BLaER1 treated with 17β-estradiol and CSF1 and Interleukin-3, amounts not matched to agents 10 nM and 100 nM (cell line): ENCODE measurements at regions not wholly inside any gene's neighbourhood (a gene's known extent, or its start where the extent isn't known, plus 50 kb on each side); places are given as distances from the start of the nearest gene placed in this dataset.
A peak's percentile ranks its signal among the peaks of the same experiment; 100 is the strongest.

Experiments used
- H3K27ac ChIP-seq, 11 experiments: shearing (Covaris generic); formaldehyde crosslinking; 2 replicates each; pipeline ENCODE4 v1.8.1; 2022
- H3K27me3 ChIP-seq, 11 experiments: shearing (Covaris generic); formaldehyde crosslinking; 2 replicates each; pipeline ENCODE4 v1.8.1; 2022
- H3K36me3 ChIP-seq, 11 experiments: shearing (Covaris generic); formaldehyde crosslinking; 2 replicates each; pipeline ENCODE4 v1.8.1; 2022
- H3K4me1 ChIP-seq, 10 experiments: shearing (Covaris generic); formaldehyde crosslinking; 2 replicates each; pipeline ENCODE4 v1.8.1; 2022
- H3K4me2 ChIP-seq, 11 experiments: shearing (Covaris generic); formaldehyde crosslinking; 2 replicates each; pipeline ENCODE4 v1.8.1; 2022
- H3K4me3 ChIP-seq, 10 experiments: shearing (Covaris generic); formaldehyde crosslinking; 2 replicates each; pipeline ENCODE4 v1.8.1; 2022
- H3K9ac ChIP-seq, 11 experiments: shearing (Covaris generic); formaldehyde crosslinking; 2 replicates each; pipeline ENCODE4 v1.8.1; 2022
- H3K9me3 ChIP-seq, 11 experiments: shearing (Covaris generic); formaldehyde crosslinking; replicated peaks in 1 of 11; 2 replicates each; pipeline ENCODE4 v1.8.1; 2022
- H4K20me1 ChIP-seq, 11 experiments: shearing (Covaris generic); formaldehyde crosslinking; 2 replicates each; pipeline ENCODE4 v1.8.1; 2022
- Cebpa-rat ChIP-seq, 11 experiments: shearing (Covaris generic); IDR thresholded peaks; 2 replicates each; pipeline ENCODE4 v1.8.1; 2022

DNA sequence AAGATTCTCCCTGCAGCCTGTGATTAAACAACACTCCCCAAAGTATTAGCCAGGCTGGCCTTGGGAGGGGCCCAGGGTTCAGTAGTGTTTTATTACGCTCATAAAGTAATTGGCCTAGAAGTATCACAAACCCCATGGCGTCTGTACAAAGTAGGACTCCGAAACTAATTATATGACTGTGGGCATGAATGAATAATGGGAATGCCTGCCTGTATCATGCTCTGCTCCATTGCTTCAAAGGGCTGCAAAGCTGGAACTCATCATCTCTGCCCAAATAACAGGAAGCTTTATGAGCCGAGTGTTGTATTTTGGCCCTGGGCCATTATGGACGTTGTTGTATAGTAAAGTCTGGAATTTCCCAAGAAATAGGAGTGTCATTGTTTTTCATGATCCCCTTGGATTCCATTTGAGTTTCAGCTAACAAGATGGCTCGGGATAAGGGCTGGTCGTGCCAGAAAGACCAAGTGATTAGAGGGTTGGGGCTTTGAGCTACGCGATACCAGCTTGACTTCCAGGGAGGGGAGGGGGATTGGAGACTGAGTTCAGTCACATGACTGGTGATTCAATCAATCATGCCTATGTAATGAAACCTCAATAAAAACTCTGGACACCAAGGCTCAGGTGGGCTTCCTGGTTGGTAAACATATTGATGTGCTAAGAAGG lies 65.3 kb upstream of the NPTX2 start:
- no peaks in the 10 kb centered on the region for H4K20me1 ChIP-seq
- no peak overlapping the region for H3K27ac ChIP-seq
- H3K36me3 ChIP-seq, result no peaks in the 10 kb centered on the region
- no peak overlapping the region for H3K9ac ChIP-seq
- no peak overlapping the region for H3K4me2 ChIP-seq
- H3K9me3 ChIP-seq, result peaks cover 24 to 31% (median 26%) of the 10 kb centered on the region in 11 experiments
- H3K4me1 ChIP-seq, result no peaks in the 10 kb centered on the region
- H3K4me3 ChIP-seq, result no peak overlapping the region
- H3K27me3 ChIP-seq, result no peaks in the 10 kb centered on the region
- no peak for TF ChIP-seq Cebpa-rat (IDR thresholded peaks at IDR 0.05)

DNA sequence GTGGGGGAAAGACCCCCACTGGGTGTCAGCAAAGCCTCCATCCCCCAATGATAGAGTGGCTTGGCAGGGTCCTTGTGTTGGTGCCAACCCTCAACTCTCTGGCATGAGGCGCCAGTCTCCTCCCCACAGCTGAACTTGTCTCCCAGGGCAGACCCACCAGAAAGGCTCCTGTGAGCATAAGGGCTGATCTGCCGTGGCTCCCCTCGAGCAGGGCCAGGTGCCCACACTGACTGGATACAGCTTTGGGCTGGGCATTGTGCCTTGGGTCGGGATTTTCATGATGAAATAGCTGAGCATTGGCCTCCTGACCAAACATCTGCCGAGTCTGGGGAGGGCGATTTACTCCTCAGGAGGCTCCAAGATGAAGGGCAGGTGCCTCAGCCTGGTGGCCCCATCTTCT lies 68.1 kb upstream of the NPTX2 start:
- Histone ChIP-seq H3K27me3 (no peaks in the 10 kb centered on the region), H3K4me1 (peaks cover 0 to 7% (median 0%) of the 10 kb centered on the region in 10 experiments; a peak in 6 of 20 replicates), H3K27ac (no peak overlapping the region), H3K9me3 (peaks cover 24 to 30% (median 26%) of the 10 kb centered on the region in 11 experiments), H3K36me3 (no peaks in the 10 kb centered on the region), H3K4me3 (no peak overlapping the region), H3K9ac (no peak overlapping the region), H3K4me2 (no peak overlapping the region), H4K20me1 (no peaks in the 10 kb centered on the region)
- no peak for TF ChIP-seq Cebpa-rat (IDR thresholded peaks at IDR 0.05)

GRCh38 chr7:98548370-98548769 lies 68.7 kb upstream of the NPTX2 start:
- Histone ChIP-seq H3K4me3 (no peak overlapping the region), H3K4me2 (no peak overlapping the region), H3K4me1 (peaks cover 0 to 7% (median 0%) of the 10 kb centered on the region in 10 experiments; a peak in 6 of 20 replicates), H3K27ac (no peak overlapping the region), H3K27me3 (no peaks in the 10 kb centered on the region), H3K9ac (no peak overlapping the region), H3K9me3 (peaks cover 23 to 25% (median 24%) of the 10 kb centered on the region in 11 experiments), H4K20me1 (no peaks in the 10 kb centered on the region), H3K36me3 (no peaks in the 10 kb centered on the region)
- TF ChIP-seq Cebpa-rat (IDR thresholded peaks at IDR 0.05), result no peak

DNA sequence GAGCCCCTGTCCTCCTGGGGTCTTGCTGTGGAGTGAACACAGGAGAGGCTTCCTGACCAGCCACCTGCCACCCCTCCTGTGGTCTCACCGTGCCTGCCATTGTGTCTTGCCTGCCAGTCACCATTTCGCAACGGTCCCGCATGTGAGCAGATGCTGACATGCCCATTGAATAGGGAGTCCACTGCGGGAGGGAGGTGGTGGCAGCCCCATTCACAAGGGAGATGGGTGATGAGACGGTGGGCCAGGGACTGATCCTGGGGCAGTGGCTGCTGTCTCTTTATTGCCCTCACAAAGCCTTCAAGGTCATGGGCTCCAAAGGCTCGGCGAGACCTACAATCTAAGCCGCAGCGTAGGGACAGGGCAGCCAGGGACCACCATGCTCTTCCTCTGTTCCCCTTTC lies 76.0 kb upstream of the NPTX2 start:
- Histone ChIP-seq H3K9me3 (no peaks in the 10 kb centered on the region; a peak in 1 of 22 replicates), H3K27ac (no peak overlapping the region), H3K36me3 (no peaks in the 10 kb centered on the region), H3K4me3 (no peak overlapping the region), H3K4me2 (peak overlapping the region in 7 of 11 experiments; percentile 24 to 76 (median 58); a peak in 11 of 22 replicates), H3K27me3 (no peaks in the 10 kb centered on the region), H3K9ac (no peak overlapping the region), H3K4me1 (peaks cover 10 to 23% (median 14%) of the 10 kb centered on the region in 10 experiments), H4K20me1 (no peaks in the 10 kb centered on the region)
- TF ChIP-seq Cebpa-rat (IDR thresholded peaks at IDR 0.05), result peak in 1 of 11 experiments; percentile 24; a peak in 1 of 22 replicates

DNA sequence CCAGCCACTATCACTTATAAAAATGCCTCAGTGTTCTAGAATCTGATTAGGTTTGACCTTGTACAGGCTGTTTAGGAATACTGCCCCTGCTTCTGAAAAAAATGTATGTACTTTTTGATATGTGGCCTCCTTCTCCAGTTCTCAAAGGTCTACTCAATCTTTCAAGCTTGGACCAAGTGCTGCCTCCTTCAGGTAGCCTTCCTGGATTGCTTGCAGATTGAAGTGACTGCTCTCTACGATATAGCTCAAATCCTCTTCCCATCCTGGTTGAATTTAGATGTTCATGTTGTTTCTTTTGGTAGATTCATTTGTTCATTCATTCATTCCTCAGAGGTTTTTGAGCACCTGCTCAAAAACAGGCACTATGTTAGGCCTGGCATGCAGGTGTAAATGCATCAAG lies 77.2 kb upstream of the NPTX2 start:
- H3K36me3 ChIP-seq, result no peaks in the 10 kb centered on the region
- no peak overlapping the region for H3K27ac ChIP-seq
- H3K4me3 ChIP-seq, result no peak overlapping the region
- no peak for TF ChIP-seq Cebpa-rat (IDR thresholded peaks at IDR 0.05)
- no peak overlapping the region for H3K9ac ChIP-seq
- peak overlapping the region in 8 of 11 experiments; percentile 24 to 76 (median 64); a peak in 13 of 22 replicates for H3K4me2 ChIP-seq
- peaks cover 7 to 19% (median 13%) of the 10 kb centered on the region in 10 experiments; a peak in 19 of 20 replicates for H3K4me1 ChIP-seq
- no peaks in the 10 kb centered on the region for H3K27me3 ChIP-seq
- peaks cover 0 to 5% (median 0%) of the 10 kb centered on the region in 11 experiments; a peak in 2 of 22 replicates for H3K9me3 ChIP-seq
- no peaks in the 10 kb centered on the region for H4K20me1 ChIP-seq

GRCh38 chr7:98536803-98537202 lies 80.3 kb upstream of the NPTX2 start:
- Histone ChIP-seq H3K9me3 (peaks cover 0 to 10% (median 2%) of the 10 kb centered on the region in 11 experiments; a peak in 10 of 22 replicates), H3K4me2 (no peak overlapping the region), H3K4me3 (no peak overlapping the region), H3K9ac (no peak overlapping the region), H3K27me3 (no peaks in the 10 kb centered on the region), H4K20me1 (no peaks in the 10 kb centered on the region), H3K4me1 (peaks cover 7 to 19% (median 13%) of the 10 kb centered on the region in 10 experiments; a peak in 19 of 20 replicates), H3K27ac (no peak overlapping the region), H3K36me3 (no peaks in the 10 kb centered on the region)
- no peak for TF ChIP-seq Cebpa-rat (IDR thresholded peaks at IDR 0.05)

DNA sequence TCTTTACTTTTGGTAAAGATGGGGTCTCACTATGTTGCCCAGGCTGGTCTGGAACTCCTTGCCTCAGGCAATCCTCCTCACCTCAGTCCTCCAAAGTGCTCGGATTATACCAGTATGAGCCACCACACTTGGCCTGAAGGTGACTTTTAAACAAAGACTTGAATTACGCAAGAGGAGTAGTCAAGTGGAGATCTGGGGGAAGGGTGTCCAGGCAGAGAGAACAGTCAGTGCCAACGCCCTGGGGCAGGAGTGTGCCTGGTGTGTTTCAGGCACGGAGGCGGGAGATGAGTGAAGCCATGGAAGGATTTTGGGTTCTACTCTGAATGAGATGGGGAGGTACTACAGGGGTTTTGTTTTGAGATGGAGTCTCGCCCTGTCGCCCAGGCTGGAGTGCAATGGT lies 82.6 kb upstream of the NPTX2 start:
- Histone ChIP-seq H3K4me2 (no peak overlapping the region), H3K27me3 (no peaks in the 10 kb centered on the region), H3K9me3 (peaks cover 0 to 21% (median 8%) of the 10 kb centered on the region in 11 experiments; a peak in 10 of 22 replicates), H3K9ac (no peak overlapping the region), H3K27ac (no peak overlapping the region), H3K4me1 (peaks cover 0 to 5% (median 0%) of the 10 kb centered on the region in 10 experiments; a peak in 1 of 20 replicates), H3K36me3 (no peaks in the 10 kb centered on the region), H4K20me1 (no peaks in the 10 kb centered on the region), H3K4me3 (no peak overlapping the region)
- TF ChIP-seq Cebpa-rat (IDR thresholded peaks at IDR 0.05), result peak in 4 of 11 experiments; percentile 11 to 47 (median 32); a peak in 3 of 22 replicates

DNA sequence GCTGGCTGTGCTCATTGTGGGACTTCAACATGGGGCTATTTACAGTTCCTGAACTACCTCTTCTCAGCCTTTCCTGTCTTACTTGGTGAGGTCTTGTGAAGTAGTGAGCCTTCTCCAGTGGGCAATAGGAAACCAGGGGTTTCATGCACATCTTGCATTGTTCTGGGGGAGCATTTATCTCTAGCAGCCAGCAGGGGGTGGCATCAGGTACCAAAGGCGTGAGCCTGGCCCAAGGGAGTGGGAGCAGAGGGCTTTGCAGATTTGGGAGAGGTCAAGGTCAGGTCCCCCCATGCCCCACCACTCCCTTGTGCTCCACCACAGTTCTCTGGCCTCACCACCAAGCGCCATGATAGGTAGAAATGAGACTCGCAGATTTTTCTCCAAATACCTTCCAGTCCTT lies 85.4 kb upstream of the NPTX2 start:
- H3K9me3 ChIP-seq, result peaks cover 0 to 21% (median 8%) of the 10 kb centered on the region in 11 experiments; a peak in 11 of 22 replicates
- no peak for TF ChIP-seq Cebpa-rat (IDR thresholded peaks at IDR 0.05)
- H3K4me1 ChIP-seq, result no peaks in the 10 kb centered on the region
- H3K27me3 ChIP-seq, result no peaks in the 10 kb centered on the region
- no peaks in the 10 kb centered on the region for H3K36me3 ChIP-seq
- H3K4me3 ChIP-seq, result no peak overlapping the region
- no peaks in the 10 kb centered on the region for H4K20me1 ChIP-seq
- H3K4me2 ChIP-seq, result no peak overlapping the region
- no peak overlapping the region for H3K27ac ChIP-seq
- no peak overlapping the region for H3K9ac ChIP-seq

DNA sequence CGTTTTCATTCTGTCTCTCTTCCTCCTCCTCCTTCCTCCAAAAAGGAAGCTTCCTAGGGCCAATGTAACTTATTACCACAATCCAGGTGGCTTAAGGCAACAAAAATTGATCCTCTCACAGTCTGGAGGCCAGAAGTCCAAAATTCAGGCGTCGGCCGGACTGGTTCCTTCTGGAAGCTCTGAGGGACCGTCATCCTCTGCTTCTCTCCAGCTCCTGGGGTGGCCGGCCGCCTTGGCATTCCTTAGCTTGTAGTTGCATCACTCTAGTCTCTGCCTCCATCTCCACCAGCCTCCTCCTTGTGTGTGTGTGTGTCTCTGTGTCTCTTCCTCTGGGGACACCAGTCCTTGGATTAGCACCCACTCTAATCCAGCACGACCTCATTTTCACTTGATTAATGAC lies 89.0 kb upstream of the NPTX2 start:
- H3K4me3 ChIP-seq, result no peak overlapping the region
- no peak overlapping the region for H3K4me2 ChIP-seq
- no peaks in the 10 kb centered on the region for H3K27me3 ChIP-seq
- H3K27ac ChIP-seq, result no peak overlapping the region
- no peak for TF ChIP-seq Cebpa-rat (IDR thresholded peaks at IDR 0.05)
- no peak overlapping the region for H3K9ac ChIP-seq
- no peaks in the 10 kb centered on the region for H4K20me1 ChIP-seq
- H3K9me3 ChIP-seq, result peaks cover 11 to 46% (median 22%) of the 10 kb centered on the region in 11 experiments
- no peaks in the 10 kb centered on the region for H3K36me3 ChIP-seq
- H3K4me1 ChIP-seq, result peaks cover 0 to 6% (median 2%) of the 10 kb centered on the region in 10 experiments; a peak in 9 of 20 replicates
